GM19395 (cell line): ENCODE measurements at regions not wholly inside any gene's neighbourhood (a gene's known extent, or its start where the extent isn't known, plus 50 kb on each side); places are given as distances from the start of the nearest gene placed in this dataset.

Source experiments
- ATAC-seq: cut with Tn5 transposase; IDR thresholded peaks from one replicate; pipeline ENCODE4 v1.9.1; 2021; ENCODE audit warnings: mild to moderate bottlenecking, moderate library complexity; ENCODE audit not compliant: unreplicated experiment

GRCh38 chr10:111200505-111201186, 123.8 kb downstream of the ADRA2A start:
- ATAC-seq, result no peak

- no peak for ATAC-seq
Observed at GRCh38 chr10:111203615-111204014, 126.8 kb downstream of the ADRA2A start.

DNA sequence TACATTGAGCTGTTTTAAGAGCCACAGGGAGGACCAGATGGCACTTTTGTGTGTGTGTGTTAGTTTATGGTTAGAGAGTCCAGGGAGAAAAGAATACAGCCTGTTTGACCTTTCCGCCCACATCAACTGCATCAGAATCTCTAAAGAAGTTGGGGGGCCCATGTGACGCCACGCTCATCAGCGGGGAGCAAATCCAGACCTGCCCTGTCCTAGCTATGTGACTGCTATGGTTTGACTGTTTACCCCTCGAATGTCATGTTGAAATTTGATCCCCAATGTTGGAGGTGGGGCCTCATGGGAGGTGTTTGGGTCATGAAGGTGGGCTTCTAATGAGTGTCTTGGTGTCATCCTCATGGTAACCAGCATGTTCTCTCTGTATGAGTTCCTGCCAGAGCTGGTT, 128.0 kb downstream of the ADRA2A start:
- ATAC-seq, result no peak

GRCh38 chr10:111206521-111206920, 129.7 kb downstream of the ADRA2A start:
- ATAC-seq, result no peak

GRCh38 chr10:111207500-111207899, 130.7 kb downstream of the ADRA2A start:
- ATAC-seq, result no peak

GRCh38 chr10:111208951-111209350, 132.1 kb downstream of the ADRA2A start:
- ATAC-seq, result no peak

DNA sequence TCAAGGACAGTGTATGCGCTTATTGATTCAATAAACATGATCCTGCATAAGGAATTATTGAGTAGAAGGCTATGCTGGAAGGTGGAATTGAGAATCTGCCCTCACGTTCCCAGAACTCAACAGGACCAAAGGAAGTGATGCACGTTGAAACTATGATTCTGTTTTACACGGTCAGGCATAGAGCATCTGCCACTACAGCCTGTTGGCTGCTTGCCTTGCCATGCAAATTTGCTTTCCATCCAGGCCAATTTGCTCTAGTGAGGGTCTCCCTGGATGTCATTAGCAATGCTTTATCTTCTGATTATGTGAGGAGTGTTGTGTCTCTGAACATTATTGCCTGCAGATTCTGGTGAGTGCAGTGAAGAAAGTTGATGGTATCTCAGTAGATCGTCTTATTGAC, 132.9 kb downstream of the ADRA2A start:
- no peak for ATAC-seq

- no peak for ATAC-seq
Observed at GRCh38 chr10:111211241-111211640, 134.4 kb downstream of the ADRA2A start.

GRCh38 chr10:111211706-111212105, 134.9 kb downstream of the ADRA2A start:
- ATAC-seq, result no peak

- no peak for ATAC-seq
Observed at GRCh38 chr10:111221682-111222480, 145.1 kb downstream of the ADRA2A start.

- ATAC-seq, result no peak
Observed at GRCh38 chr10:111222961-111223360, 146.1 kb downstream of the ADRA2A start.

- ATAC-seq, result no peak
Observed at GRCh38 chr10:111231779-111232178, 154.9 kb downstream of the ADRA2A start.

DNA sequence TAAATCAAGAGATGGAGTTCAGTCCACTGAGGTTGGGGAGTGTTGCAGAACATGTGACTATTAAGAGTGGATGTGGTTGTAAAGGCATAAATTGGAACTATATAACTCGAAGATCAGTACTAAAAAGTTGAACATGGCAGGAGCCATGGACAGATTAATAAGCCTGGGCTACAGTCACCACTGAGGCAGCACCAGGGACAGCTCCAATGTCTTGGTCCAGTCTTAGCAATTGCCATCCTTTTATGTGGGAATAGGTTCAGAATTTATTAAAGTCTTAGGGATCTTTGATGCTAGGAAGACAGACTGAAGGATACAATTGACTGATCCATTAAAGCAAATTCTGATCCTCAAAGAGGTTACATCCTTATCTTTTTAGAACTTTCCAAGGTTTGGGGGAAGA, 156.6 kb downstream of the ADRA2A start:
- ATAC-seq, result no peak

DNA sequence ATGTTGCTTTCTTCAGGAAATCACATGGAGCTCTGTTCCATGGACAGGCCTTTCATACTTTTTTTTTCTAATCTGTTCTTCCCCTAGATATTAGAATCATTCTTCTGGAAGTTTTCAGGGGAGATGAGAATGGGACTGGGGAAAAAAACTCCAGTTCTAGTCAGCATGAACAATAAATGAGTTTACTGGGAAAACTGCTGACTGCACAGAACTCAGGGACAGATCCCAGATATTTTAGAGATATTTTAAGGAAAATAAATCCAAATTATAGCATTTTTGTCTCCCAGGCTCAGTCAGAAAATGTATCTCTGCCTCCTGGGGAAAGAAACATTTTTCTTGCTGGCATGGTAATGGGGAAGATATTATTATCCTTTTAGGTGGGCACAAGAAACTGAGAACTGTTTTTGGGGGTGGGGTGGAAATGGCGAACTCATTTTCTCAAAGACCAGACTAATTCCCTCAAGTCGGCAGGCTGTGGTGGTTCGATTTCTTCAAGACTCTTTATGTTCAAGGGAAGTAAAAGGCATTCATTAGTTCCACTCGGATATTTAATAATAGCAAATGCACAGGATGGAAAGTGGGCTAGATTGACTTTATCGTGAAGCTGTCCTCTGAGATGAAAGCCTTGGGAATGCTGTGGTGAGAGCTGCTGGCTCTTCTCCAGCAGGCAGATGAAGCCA, 157.5 kb downstream of the ADRA2A start:
- no peak for ATAC-seq

DNA sequence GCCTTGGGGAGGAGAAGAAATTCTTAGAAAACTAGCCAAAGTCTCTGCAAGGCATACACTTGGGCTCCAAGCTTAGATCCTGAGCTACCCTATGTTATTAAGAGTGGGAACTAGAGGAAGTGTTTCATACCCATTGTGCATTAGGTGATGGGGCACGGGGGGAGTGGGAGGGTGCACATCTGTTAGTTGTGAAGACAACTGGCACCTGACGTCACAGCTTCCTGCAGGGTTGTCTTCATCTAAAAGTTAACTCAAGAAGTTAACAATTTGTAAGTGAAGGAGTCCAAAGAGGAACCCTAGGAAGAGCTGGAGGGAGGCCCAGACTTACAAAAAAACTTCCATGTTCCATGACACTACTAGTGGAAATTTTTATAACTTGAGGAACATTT, 158.1 kb downstream of the ADRA2A start:
- ATAC-seq, result no peak

DNA sequence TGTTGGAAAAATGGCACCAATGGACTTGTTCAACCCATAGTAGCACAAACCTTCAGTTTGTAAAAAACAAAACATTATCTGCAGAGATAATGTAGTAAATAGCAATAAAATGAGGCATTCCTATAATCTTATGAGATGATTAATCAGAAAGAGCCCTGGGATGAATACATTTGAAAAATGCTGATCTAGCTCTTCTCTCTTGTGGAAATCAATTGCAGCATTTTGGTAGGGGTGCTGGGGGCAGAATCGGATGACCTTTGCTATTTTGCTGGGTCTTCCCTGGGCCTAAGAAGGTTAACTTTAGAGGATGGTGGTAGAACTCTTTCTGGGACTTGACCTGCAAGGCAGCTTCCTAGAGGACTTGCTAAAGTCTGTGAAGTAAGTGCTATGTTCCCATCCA, 163.5 kb downstream of the ADRA2A start:
- no peak for ATAC-seq

- no peak for ATAC-seq
Observed at GRCh38 chr10:111243126-111243525, 166.3 kb downstream of the ADRA2A start.

GRCh38 chr10:111246136-111246535, 169.3 kb downstream of the ADRA2A start:
- ATAC-seq, result no peak

GRCh38 chr10:111246814-111247452, 170.1 kb downstream of the ADRA2A start:
- no peak for ATAC-seq

GRCh38 chr10:111247781-111248389, 171.1 kb downstream of the ADRA2A start:
- no peak for ATAC-seq

DNA sequence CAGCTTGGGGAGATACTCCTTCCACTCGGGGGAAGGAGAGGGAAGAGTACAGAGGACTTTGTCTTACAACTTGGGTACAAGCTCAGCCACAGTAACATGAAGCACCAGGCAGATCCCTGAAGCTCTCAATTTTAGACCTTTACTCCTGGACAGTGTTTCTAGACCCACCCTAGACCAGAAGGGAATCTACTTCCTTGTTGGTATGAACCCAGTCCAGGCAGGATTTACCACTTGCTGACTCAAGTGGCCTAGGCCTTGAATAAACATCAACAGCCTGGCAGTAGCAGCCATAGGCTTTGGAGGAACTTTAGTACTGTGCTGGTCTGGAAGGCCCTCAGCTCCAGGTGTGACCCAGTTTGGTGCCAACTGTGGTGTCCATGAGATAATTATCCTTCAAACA, 173.1 kb downstream of the ADRA2A start:
- no peak for ATAC-seq
